HG02852 (cell line): ENCODE measurements at regions not wholly inside any gene's neighbourhood (a gene's known extent, or its start where the extent isn't known, plus 50 kb on each side); places are given as distances from the start of the nearest gene placed in this dataset.

ENCODE experiments used
- ATAC-seq: cut with Tn5 transposase; IDR thresholded peaks from one replicate; pipeline ENCODE4 v1.9.1; 2021; ENCODE audit warnings: mild to moderate bottlenecking, moderate library complexity; ENCODE audit not compliant: unreplicated experiment

- no peak for ATAC-seq
Observed at GRCh38 chr17:33352526-33352925, 59.4 kb upstream of the ASIC2 start.

DNA sequence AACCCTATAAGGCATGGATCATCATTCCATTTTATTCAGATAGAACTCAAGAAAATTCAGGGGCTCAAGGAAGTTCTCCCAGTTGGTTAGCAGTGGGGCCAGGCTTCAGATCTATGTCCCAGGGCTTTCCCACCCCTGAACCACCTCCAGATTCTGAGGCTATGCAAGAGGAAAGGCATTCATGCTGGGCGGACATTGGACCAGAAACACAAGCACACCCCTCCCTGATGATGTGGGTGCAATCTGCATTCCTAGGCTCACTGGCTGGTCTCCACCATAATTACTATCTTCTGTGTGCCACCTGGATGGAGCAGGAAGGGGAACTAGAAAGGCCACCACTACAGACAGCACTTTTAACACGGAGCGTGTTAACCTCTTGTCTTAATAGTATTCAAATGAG, 63.2 kb upstream of the ASIC2 start:
- ATAC-seq: no peak

GRCh38 chr17:33363475-33363874, 70.4 kb upstream of the ASIC2 start:
- no peak for ATAC-seq

DNA sequence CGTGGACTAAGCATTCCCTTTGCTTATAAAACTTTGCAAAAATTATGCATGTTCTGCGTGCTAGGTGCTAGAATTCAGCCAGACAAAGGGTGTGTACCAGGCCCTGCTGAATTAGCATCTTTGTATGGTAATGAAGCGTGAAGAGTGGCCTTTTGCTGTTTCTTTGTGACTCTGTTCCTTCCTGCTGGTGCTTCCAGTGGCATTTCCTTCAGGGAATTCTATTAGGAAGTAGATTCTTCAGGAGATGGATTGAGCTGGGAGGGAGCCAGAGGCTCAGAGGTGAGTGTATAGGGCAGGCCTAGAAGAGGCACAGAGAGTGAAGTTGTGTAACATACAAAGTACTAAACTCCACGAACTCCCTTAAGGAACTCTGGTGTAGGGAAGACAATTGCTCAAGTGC, 73.9 kb upstream of the ASIC2 start:
- no peak for ATAC-seq

DNA sequence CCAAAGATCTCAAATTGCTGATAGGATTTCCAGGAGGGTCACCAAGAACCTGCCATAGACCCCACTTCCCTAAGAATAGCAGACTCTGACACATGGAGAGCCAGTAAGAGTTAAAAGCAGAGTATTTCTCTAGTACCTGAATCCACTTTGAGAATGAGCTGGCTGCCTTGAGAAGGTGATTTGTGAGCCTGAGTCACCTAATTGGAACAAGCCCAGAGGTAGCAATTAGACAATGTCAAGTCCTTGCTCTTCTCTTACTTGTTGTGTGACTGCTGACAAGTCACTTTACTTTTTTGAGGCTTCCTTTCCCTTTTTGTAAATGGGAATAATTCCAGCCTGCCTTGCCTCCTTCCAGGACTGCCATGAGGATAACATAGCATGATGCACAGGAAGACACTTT, 76.1 kb upstream of the ASIC2 start:
- no peak for ATAC-seq

- no peak for ATAC-seq
Observed at GRCh38 chr17:33369876-33370275, 76.8 kb upstream of the ASIC2 start.

GRCh38 chr17:33370401-33370800, 77.3 kb upstream of the ASIC2 start:
- ATAC-seq: no peak

- ATAC-seq: no peak
Observed at GRCh38 chr17:33371377-33371776, 78.3 kb upstream of the ASIC2 start.

DNA sequence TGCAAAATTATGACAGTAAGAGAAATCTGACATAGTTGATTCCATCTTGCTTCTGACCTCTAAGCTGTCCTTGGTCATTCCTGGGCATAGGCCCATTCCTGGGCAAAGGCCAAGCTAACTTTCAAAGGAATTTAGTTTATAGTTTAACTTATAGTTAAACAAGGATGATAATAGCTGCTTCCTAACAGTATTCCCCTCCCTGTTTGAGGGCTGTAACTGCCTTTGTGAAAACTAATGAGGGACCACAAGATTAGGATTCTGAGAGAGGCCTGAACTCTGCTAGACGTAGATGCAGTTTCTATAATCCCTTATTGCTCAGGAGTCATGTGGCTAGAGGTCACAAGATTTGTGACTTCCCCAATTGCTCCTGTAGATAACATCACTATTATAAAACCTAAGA, 80.2 kb upstream of the ASIC2 start:
- no peak for ATAC-seq

DNA sequence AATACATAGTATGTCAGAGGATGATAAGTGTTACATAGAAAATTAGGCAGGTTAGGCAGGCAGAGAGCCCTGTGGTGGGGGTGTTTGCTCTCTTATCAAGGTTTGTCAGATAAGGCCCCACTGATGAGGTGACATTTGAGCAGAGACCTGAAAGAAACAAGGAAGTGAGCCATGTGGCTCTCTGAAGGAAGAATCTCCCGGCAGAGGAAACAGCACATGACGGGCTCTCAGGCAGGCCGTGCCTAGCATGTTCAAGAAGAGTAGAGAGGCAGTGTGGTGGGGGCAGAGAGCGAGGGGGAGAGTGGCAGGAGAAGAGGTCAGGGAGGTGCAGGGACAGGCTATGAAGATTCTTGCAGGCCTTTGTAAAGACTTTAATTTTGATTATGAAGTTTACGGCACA, 82.0 kb upstream of the ASIC2 start:
- no peak for ATAC-seq

GRCh38 chr17:33375783-33376182, 82.7 kb upstream of the ASIC2 start:
- ATAC-seq: no peak

GRCh38 chr17:33377837-33378595, 84.9 kb upstream of the ASIC2 start:
- no peak for ATAC-seq

- ATAC-seq: no peak
Observed at GRCh38 chr17:33381201-33381600, 88.1 kb upstream of the ASIC2 start.

GRCh38 chr17:33383488-33384023, 90.5 kb upstream of the ASIC2 start:
- no peak for ATAC-seq

- no peak for ATAC-seq
Observed at GRCh38 chr17:33385133-33385532, 92.0 kb upstream of the ASIC2 start.

DNA sequence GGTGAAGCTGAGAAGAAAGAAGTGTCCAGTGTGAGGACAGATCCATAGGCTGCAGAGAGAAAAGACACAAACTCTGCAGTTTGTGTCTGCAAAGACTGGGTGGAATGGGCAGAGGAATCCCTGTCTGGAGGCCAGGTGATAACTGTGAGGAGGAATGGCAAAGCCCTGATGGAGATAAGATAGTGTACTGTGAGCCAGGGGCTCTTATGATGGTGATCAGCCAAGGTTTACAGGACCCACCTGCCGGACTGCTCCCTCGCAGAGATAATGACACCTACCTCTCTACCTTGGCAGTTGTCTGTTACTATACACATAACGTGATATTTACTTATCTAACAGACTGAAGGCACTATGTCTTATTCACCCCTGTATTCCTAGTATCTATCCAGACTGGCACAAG, 92.6 kb upstream of the ASIC2 start:
- ATAC-seq: no peak

GRCh38 chr17:33387406-33387805, 94.3 kb upstream of the ASIC2 start:
- ATAC-seq: no peak

DNA sequence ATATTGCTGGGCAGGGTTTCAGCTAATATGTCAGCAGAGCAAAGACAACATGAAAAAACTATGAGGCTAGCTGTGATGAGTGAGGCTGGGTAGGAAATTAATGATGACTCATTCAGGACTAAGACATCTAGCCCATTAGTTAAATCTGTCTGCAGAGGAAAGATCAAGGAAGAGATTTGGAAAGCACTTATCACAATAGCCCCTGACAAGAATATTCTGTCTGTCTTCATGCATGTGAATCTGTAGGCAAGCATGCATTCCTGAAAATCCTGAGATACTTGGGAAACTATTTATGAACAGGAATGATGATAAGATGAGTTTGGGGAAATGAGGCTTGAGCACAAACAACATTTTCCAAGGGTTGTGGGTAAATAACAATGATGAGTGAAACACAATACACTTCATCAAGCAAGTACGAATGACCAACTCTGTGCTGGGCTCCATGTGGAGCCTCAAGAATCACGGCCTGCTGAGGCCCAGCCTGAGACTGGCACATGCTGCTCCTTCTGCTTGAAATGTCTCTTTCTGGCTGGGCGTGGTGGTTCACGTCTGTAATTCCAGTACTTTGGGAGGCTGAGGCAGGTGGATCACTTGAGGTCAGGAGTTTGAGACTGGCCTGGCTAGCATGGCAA, 96.5 kb upstream of the ASIC2 start:
- ATAC-seq: no peak

DNA sequence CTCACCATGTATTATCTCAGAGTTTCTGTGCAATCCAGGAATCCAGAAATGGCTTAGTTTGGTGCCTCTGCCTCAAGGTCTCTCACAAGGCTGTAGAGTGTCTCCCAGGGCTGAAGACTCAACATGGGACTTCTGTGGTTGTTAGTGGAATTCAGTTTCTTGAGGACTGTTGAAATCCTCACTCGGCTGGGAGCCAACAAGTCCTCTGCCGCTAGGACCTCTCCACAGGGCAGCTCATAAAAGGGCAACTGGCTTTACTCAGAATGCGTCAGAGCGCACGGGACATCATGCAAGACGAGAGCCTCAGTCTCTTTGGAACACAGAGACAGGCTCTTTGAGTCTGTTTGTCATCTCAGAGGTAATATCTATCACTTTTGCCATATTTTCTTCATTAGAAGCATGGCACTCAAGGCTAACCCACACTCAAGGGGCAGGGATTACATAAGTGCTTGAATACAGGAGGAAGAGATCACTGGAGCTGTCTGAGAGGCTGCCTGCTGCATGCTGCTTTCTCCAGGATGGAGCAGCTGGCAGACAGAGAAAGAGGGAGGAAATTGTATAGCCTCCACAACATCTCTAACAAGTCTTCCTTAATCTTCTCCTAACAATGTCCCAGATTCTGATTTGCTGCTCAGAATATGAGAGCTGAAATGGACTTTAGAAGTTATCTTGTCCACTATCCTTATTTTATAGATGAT, 97.5 kb upstream of the ASIC2 start:
- ATAC-seq: no peak

DNA sequence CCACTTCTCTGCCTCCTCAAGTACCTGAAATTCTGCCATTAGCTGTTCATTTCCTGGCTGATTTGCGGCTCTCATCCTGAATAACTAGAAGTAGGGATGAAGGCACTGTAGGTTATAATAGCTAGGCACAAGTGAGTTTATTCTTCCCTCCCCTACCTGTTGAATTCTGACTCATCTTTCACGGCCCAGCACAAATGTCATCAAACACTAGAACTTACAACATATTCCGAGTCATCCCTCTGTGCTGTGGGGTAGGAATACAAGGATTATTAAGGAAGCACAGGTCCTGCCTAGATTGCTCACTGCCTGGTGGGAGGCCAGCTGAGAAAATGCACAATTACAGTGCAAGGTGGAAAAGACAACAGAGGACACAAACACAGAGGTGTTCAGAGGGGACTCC, 103.7 kb upstream of the ASIC2 start:
- ATAC-seq: no peak

- no peak for ATAC-seq
Observed at GRCh38 chr17:33398386-33398785, 105.3 kb upstream of the ASIC2 start.

DNA sequence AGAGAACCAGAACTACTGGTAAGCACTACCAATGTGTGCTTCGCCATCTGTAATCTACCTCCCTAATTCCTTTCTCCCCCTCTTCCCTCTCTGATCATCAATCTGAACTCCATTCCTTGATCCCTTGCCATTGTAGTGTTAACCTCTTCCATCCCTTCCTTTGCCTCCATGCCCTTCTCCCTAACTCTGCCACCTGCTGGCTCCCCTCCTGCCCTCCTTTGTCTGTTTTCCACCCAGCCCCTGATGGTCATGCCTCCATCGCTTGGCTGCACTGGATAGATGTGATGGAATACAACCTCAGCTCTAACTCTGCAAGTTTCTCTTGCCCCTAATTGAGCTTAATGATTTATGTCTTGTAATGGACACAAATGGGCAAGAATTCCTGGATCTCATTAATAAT, 108.2 kb upstream of the ASIC2 start:
- ATAC-seq: no peak
